Non-pigmented ciliary epithelial cell (primary cell): ENCODE measurements at regions not wholly inside any gene's neighbourhood (a gene's known extent, or its start where the extent isn't known, plus 50 kb on each side); places are given as distances from the start of the nearest gene placed in this dataset.

Experiments used
- DNase-seq: peaks from one replicate; pipeline ENCODE4 v3.0.0-alpha.2; 2010; ENCODE audit warnings: low read depth

DNA sequence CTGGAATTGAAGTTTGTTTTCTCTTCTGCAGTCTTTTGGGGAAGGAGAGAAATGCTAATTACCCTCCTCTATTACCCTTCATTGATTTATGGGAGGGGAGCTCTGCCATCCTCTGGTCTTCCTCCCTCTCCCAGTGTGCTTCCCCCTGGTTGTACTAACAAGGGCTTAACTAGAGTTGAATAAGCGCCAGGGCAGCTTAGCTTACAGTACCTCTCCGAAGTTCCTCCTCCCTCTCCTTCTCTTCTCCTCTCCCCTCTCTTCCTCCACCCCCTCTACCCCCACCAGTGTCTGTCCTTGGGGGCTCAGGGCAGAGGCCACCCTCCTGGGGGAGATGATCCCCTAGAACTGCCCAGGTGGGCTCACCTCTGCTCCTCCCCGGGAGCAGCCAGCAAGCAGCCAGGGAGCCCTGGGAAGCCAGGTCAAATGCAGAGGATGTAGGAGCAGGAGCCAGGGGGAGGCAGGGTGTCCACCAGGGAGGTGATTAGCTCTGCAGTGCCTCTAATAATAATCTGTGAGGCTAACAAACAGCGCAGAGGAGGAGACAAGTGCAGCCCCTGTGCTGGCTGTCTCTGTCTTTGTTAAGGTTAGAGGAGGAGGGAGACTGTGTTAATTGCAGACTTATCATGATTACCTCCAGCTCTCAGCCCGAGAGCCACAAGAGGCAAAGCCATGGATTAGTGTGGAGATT is 191.6 kb upstream of the CADM1 start:
- DNase-seq, result no peak

DNA sequence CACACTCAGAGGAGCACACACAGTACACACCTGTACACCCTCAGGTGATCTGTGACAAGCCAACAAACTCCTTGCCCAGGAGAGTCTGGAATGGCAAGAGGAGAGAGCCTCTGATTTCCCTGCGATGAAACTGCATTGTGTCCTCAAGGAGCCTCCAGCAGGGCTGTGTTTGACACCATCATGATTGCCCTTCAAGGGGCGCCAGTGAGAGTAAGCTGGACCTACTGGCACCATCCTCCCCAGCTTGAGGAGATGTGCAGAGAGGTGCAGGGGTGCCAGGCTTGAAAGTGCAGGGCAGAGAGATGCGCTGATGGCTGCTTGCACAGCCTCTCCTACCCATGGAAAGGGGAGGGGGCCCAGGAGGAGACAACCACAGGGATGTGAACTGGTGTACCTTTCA is 188.8 kb upstream of the CADM1 start:
- no peak for DNase-seq

DNA sequence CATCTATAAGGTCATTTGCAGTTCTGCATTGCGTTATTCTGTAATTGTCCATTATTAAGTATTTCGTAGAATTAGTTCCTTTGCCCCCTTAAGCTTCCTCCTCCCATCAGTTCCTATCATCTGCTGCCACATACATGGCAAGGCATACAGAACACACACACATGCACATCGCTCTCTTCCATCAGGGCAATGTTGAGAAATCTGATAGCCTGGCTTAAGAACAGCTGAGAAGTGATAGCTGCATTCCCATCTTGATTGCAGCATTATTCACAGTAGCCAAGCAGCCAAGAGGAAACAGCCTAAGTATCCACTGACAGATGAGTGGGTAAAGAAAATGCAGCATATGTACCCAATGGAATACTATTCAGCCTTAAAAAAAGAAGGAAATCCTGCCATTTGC is 186.8 kb upstream of the CADM1 start:
- DNase-seq, result no peak

DNA sequence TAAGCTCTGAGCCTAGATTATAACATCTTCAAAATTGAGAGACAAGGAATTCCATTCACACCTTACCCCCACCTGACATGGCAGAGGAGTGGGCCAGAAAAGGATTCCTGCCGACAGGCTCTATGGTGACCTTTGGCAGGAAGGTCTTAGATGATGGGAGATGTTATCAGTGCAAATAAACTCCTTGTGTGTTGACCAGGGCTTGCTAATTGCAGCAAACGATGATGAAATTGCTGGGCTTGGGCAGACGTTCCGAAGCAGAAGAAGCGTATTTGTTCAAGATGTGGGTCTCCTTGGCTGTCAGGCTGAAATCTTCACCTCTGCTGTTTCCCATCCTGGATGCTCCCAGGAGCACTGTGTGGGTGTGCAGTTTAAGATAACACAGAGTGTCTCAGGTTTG is 183.7 kb upstream of the CADM1 start:
- DNase-seq, result no peak

DNA sequence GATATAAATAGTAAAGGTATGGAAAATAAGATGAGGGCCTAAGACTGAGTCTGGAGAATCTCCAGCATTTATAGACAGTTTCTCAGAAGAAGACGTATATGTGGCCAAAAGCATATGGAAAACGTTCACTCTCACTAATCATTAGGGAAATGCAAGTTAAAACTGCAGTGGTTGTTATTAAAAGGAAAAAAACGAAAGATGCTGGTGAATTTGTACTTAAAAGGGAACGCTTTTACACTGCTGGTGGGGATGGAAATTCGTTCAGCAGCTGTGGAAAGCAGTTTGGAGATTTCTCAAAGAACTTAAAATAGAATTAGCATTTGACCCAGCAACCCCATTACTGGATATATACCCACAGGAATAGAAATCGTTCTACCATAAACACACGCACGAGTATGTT is 180.5 kb upstream of the CADM1 start:
- no peak for DNase-seq

DNA sequence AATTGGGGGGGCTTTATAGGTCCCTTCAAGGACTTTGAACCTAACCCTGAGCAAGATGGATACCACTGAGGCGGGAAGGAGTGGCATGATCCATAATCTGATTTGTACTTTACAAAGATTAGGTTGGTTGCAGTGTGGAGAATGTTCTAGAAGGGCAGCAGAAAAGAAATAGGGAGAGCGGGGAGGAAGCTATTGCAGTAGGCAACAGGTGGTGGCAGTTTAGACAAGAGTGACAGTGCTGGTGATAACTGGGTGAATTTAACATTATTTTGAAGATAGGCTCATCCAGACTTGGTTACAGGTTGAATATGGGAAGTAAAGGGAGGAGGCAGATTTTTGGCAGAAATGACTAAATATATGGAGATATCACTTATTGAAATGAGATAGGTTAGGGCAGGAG is 179.9 kb upstream of the CADM1 start:
- DNase-seq, result no peak

DNA sequence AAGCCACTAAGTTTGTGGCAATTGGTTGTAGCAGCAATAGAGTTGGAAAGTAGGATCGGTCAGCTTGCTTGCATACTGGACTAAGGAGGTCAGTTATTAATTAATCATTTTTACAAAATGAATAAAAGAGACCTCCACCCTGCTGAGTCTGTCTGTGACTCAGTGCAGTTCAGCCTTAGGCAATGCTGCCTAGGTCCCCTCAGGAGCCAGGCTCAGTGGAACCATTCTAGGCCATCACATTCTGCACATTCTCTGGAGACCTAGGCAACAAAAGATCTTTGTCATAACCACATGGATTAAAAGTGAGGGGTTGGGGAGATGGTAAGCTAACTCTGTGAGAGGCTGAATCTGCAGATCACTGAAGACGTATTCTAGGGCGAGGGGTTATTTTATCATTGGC is 178.7 kb upstream of the CADM1 start:
- DNase-seq, result no peak

DNA sequence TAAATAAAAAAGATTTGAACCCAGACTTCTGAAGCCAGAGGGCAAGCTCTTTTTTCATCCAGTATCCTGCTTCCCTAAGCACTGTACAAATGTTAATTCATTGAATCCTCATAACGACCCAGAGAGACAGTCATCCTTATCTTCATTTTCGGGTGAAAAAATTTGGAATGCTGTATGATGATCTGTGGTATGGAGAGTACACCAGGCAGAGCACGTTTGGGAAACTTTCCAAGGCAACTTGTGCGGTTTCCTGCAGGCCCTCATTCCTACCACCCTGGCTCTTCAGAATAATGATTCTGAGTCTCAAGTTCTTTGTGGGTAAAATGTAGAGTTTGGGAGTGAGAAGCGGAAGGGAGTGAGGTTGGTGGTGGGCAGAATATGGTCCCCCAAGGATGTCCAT is 177.9 kb upstream of the CADM1 start:
- no peak for DNase-seq

DNA sequence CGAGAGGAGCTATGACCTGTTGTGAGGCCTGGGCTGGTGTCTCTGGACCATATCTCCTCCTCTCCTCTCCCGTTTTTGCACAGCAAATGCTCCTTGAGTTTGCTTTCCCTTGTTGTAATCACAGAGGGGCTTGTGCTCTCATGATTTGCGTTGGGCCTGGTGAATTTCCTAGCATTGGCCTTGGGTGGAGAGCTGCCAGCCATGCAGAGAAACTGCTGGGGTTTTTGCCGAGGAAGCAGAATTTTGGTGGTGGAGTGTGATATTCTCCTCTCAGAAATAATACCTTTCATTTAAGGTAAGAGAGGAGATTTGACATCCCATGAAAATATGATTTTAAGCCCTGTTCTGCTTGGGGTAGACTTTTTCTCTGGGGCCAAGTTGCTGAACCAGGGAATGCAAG is 175.7 kb upstream of the CADM1 start:
- DNase-seq, result no peak

DNA sequence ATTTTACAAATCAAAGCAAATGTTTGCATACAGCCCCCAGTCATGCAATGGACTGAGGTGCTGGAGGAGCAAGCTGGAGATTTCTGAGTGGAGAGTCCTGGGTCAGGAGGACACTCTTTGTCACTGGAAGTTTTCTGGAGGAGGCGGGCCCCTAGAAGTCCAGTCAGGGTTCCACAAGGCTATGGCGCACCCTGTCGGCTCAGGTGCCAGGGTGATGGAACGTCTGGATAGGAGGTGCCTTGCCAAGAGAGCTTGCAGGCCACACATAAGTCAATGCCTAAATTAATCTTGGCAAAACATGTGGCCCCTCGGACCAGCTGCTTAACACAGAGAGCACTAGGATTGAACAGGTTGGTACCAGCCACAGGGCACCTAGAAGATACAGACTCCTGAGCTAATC is 174.7 kb upstream of the CADM1 start:
- no peak for DNase-seq

DNA sequence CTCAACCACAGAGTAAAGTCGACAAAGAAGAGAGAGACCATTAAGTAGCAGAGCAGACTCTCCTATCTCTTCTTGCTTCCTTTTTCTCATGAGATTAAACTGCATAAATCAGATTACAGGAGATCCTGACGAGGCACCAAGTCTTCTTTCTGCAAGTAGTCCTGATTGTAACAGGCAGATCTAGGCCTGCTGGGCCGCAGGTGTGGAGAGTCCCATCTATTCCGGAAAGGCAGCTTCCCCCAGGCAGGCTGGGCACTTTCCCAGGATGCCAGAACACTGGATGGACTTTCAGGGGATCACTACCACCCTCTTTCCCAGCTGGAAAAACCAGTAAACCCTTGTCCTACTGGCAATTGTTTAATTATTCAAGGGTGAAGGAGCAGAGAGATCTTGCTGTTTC is 173.0 kb upstream of the CADM1 start:
- DNase-seq, result no peak

DNA sequence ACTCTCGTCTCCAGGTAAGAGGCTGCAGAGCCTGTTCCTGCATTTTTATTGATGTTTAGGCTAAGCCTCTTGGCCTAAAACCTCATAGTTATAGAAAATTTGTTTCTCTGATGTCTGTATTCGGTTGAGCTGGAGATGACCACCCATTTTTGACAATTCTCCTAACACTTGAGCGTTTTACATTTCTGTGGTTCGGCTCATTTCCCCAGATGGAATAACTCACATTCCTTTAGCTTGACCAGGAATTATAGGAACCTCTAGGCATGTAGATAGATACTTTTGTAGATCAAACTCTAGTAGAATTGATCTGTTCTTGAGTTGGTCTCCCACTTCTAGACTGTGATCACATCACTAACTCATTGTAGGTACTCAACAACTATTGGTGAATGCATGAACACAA is 172.6 kb upstream of the CADM1 start:
- DNase-seq, result peak; percentile 44

DNA sequence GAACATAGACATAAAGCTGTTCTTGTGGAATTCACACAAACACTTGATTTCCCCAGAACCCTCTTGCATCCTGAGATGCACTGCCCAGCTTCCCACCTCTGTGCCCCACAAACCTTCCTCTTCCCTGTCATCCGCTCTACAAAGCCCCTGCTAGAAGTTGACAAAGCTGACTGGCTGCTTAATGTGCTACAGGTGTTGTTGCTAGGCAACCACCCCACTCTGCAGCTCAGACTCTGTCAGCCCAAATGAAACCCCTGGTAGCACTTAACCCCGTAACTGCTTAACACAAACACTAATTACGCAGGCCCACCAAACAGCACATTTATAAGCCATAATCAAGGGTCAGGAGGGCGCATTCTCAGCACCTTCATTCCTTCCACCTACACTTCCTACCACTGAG is 172.0 kb upstream of the CADM1 start:
- no peak for DNase-seq

DNA sequence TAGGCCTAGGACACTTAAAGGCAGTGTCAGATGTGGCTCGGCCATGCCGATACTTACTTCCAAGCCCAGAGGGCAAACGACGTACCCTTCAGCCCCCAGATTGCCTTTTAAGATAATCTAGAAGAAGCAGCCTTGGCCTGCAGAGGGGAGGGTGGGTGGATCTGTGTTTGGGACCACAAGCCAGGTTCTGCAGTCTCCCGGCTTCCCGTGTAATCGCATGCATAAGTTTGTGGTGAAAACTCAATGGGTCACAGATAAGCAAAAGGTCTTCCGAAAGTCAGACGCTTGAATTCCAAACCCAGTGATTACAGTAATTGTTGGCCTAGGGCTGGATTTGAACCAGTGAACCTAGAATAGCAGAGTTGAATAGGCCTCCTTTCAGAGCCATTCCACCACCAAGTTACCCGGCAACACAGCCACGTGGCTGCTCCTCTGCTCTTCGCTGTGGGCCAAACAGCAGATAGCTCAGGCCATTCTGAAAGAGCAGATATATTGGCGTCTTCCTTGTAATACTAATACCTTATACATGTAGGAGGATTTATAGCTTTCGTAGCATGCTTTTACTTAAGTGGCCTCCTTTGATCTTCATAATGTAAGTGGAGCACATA is 170.8 kb upstream of the CADM1 start:
- no peak for DNase-seq

DNA sequence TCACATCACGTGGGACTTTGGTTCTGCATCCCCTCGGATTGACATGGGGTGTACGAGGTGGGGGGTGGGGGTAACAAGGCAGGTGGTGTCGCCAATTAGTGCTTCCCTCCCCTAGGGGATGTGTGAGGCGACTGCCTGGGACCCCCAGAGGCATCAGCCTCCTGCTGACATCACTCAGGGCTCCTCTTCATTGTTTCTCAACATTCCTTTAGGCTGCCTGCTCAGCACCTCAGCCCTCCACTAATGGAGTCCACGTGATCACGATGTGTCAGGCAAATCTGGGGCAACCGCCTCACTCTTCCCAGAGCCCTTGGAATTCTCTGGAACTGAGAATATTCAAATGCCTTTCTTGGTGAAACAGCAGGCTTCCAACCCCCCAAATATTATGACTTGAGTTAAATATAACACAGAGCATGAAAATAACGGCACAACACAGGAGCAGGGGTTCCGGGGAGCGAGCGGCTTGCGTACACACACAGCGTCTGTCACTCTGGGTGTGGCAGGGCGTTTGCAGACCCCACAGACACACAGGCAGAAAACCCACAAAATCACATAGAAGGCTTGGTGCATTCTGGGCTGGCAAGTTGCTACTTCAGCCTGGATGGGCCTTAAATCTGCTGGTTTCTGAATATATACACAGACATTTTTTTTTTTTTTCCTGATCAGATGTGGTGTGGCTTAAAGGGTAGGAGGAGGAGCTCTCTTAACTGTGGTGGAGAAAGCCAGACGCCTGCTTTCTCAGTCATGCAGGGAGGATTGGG is 170.1 kb upstream of the CADM1 start:
- DNase-seq, result no peak

DNA sequence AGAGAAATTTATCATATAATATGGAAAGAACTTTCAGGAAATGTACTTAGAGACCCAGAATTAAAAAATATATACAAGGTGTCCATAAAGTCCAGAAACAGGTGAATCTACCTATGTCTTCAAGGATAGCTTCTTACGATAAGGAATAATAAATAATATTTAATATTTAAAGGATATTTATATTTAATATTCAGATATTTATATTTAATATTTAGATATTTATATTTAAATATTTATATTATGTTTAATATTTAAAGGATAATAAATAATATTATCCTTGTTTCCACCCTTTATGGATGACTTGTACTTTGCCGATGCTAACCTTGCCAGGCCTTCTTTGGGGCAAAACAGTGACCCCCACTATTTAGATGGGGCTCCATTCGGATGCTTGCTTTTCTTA is 169.5 kb upstream of the CADM1 start:
- no peak for DNase-seq

DNA sequence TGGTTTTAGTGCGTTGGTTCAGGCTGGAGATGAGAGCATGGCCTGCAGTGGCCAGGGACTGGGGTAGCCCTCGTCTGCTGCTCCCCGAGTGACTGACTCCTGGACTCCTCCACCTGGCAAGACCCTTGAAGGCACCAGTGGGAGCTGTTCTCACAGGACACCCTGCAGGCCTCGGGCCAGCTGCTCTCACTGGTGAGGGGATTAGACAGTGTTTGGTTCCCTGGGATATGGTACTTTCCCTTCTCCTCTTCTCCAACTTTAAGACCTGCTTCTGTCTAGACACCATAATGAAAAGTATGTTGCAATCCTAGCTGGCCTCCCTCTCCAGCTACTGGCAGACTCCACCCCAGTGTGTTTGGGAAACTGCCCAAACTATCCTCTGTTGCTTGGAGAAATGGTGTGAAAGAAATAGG is 168.8 kb upstream of the CADM1 start:
- no peak for DNase-seq

DNA sequence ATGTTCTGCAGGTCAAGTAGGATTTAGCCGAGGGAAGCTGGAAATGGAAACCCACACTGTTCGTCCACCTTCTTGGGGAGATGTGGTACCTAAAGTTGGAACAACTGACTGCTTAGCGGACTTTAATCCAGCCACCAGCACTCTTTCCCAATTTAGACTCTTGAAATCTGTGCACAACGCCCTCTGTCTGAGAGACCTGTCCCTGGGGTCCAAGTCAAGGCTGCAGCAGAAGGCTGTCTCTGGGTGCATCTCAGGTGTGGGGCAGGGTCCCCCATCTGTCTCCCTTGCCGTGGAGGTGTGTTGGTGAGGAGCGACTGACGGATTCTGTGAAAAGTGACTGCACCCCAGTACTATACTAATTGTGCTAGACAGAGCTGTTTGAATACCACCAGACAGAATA is 168.2 kb upstream of the CADM1 start:
- no peak for DNase-seq

DNA sequence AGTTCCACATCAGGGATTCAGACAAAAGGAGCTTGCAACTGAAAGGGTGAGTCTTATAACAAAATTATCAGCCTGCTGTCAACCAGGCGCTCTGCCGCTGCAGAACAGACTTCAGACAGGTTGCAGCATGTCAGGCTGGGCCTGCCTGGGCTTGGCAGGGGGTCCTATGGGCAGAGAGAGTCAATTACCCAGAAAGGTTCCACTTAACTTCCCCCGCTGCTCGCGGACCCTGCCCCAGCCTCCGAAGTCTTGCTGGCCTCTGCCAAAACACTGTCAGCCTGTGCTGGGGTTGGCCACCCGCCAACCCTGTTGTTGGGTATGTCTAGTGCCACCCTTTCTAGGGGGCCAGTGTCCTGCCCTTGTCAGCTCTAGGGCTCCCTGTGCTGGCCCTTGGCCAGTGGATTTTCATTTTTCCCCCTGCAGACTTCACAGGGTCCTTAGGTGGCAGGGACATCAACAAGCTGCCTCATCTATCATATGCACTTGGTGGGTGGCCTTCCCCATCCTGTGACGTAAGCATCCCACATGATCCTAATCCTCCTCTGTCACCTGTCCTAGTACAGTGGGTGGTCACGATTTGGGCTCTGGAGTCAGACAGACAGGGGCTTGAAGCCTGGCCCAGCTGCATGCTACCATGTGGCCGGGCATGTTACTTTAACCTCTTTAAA is 166.5 kb upstream of the CADM1 start:
- DNase-seq, result no peak

DNA sequence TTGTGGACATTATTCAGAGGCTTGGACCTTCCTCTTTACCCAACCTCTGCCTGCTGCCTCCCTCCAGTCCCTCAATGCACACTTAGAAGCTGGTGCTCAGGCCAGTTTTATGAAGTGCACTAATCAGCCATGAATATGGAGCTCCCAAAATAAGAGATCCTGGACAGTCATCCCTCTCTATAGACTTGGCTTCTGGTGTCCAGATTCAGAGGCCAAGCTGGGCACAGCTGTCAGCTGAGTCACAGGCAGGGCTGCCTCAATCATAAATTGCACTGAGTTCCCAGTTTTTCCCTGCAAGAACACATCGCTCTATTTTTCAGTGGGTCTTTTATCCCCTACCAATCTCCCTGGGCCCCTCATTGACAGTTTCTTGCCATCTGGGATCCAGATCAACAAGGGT is 161.7 kb upstream of the CADM1 start:
- no peak for DNase-seq

DNA sequence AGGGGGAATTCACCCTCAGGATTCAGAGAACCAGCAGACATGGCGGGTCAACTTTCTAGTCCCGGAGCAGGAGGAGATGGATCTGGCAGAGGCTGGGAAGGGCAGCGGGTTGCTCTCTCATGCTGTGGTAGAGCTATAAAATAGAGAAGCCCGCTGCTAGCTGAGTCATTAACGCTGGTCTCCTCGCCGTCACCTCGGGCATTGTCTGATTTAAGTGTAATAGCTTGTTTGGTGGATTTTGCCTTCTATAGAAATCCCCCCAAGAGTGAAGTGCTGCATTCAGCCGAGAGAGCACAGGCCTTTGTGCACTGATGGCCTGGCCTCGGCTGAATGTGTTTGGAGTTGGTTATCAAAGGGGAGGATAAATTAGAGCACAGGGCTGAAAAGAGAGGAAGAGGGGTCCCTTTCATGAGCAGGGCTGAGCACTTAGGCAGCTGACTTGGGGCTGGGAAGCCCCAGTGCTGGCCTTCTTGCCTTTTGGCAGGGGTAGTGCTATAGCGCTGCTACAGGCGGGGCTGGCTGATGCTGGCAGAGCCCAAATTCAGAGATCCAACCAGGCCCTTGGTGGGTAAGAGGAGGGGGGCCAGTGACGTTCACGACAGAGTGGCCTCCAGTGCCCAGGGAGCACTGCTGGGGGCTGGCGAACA is 161.1 kb upstream of the CADM1 start:
- DNase-seq, result no peak

DNA sequence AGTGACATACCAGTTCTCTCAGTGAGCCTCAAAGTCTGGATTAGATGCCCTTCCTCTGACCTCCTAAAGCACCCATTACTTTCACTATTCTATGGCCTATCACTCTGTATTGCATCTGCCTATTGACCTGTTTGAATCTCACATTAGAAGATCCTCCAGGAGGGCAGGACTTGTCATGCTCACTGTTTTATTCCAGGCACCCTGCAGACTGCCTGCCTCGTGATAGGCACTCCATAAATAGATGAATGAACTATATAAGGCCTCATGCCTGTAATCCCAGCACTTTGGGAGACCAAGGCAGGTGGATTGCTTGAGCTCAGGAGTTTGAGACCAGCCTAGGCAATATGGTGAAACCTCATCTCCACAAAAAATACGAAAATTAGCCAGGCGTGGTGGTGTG is 160.1 kb upstream of the CADM1 start:
- no peak for DNase-seq

DNA sequence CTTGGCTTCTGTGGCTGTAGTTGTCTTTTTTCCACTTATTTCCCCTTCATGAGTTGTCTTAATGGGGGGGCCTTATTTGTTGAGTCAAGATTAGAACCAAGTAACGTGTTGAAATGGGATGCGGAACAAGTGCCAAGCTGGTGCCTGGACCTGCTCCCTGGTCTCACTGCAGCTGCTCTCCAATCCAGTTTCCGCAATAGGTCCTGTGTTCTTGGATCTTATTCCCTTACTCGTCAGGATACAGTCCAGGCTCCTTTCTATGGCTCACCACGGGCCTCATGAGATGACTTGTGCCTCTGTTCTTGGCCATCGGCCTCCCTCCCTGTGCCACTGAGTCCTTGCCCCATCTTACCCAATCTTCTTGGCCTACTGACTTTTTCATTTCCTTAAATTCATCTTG is 159.6 kb upstream of the CADM1 start:
- DNase-seq, result no peak
